GM21619 (cell line): ENCODE measurements at regions not wholly inside any gene's neighbourhood (a gene's known extent, or its start where the extent isn't known, plus 50 kb on each side); places are given as distances from the start of the nearest gene placed in this dataset.

Experiments used
- ATAC-seq: cut with Tn5 transposase; IDR thresholded peaks from one replicate; pipeline ENCODE4 v1.9.1; 2021; ENCODE audit not compliant: unreplicated experiment

- ATAC-seq = no peak
Observed at GRCh38 chrX:22325096-22325495, 52.4 kb downstream of the CBLL2 start.

- ATAC-seq = no peak
Observed at GRCh38 chrX:22329783-22330182, 57.1 kb downstream of the CBLL2 start.

GRCh38 chrX:22338740-22339139 lies 66.0 kb downstream of the CBLL2 start:
- ATAC-seq = no peak

GRCh38 chrX:22339459-22339858 lies 66.7 kb downstream of the CBLL2 start:
- ATAC-seq = no peak

GRCh38 chrX:22340022-22340616 lies 67.4 kb downstream of the CBLL2 start:
- ATAC-seq = no peak

- ATAC-seq = no peak
Observed at GRCh38 chrX:22343192-22343591, 70.5 kb downstream of the CBLL2 start.

GRCh38 chrX:22345884-22346283 lies 73.2 kb downstream of the CBLL2 start:
- peak; percentile 78 for ATAC-seq

GRCh38 chrX:22347491-22347890 lies 74.8 kb downstream of the CBLL2 start:
- ATAC-seq = no peak

- ATAC-seq = no peak
Observed at GRCh38 chrX:22349116-22349515, 76.4 kb downstream of the CBLL2 start.

GRCh38 chrX:22351076-22351475 lies 78.4 kb downstream of the CBLL2 start:
- no peak for ATAC-seq

- ATAC-seq = no peak
Observed at GRCh38 chrX:22351966-22352365, 79.3 kb downstream of the CBLL2 start.

- no peak for ATAC-seq
Observed at GRCh38 chrX:22357621-22358020, 84.9 kb downstream of the CBLL2 start.

GRCh38 chrX:22360129-22360528 lies 87.4 kb downstream of the CBLL2 start:
- ATAC-seq = no peak

GRCh38 chrX:22365460-22365859 lies 92.7 kb downstream of the CBLL2 start:
- no peak for ATAC-seq

GRCh38 chrX:22366166-22366702 lies 93.5 kb downstream of the CBLL2 start:
- no peak for ATAC-seq

- ATAC-seq = no peak
Observed at GRCh38 chrX:22366906-22367305, 94.2 kb downstream of the CBLL2 start.

- no peak for ATAC-seq
Observed at GRCh38 chrX:22373094-22373493, 100.4 kb downstream of the CBLL2 start.

GRCh38 chrX:22373766-22374165 lies 101.1 kb downstream of the CBLL2 start:
- no peak for ATAC-seq

- no peak for ATAC-seq
Observed at GRCh38 chrX:22376369-22376768, 103.7 kb downstream of the CBLL2 start.

GRCh38 chrX:22378296-22378695 lies 105.6 kb downstream of the CBLL2 start:
- no peak for ATAC-seq

- ATAC-seq = no peak
Observed at GRCh38 chrX:22383988-22384387, 111.3 kb downstream of the CBLL2 start.

GRCh38 chrX:22389556-22390179 lies 117.0 kb downstream of the CBLL2 start:
- no peak for ATAC-seq
